NCI-H2196 treated with DMSO at 0.1 percent for 48 hours (cell line): ENCODE measurements at regions not wholly inside any gene's neighbourhood (a gene's known extent, or its start where the extent isn't known, plus 50 kb on each side); places are given as distances from the start of the nearest gene placed in this dataset.
"Not testable (repeated sequence)": the region's sequence is repeated elsewhere in the genome, so short reads cannot be mapped to it uniquely, and the experiment has no call there.

Experiments
- DNase-seq: peaks from one replicate; lab custom pipeline; 2025; ENCODE audit not compliant: unreplicated experiment; lab: John Stamatoyannopoulos, UW

- no peak for DNase-seq
These were observed 804.9 kb upstream of the PRR20A start for GRCh38 chr13:56335775-56336174.

- no peak for DNase-seq
These were observed 802.3 kb upstream of the PRR20A start for GRCh38 chr13:56338421-56338820.

GRCh38 chr13:56347014-56347413, 793.7 kb upstream of the PRR20A start:
- no peak for DNase-seq

- DNase-seq: no peak
These were observed 790.9 kb upstream of the PRR20A start for GRCh38 chr13:56349866-56350265.

- no peak for DNase-seq
These were observed 789.7 kb upstream of the PRR20A start for GRCh38 chr13:56351041-56351440.

GRCh38 chr13:56352361-56352760, 788.4 kb upstream of the PRR20A start:
- DNase-seq: no peak

- no peak for DNase-seq
These were observed 787.8 kb upstream of the PRR20A start for GRCh38 chr13:56352901-56353300.

GRCh38 chr13:56356690-56357089, 784.0 kb upstream of the PRR20A start:
- DNase-seq: no peak

GRCh38 chr13:56378566-56378965, 762.2 kb upstream of the PRR20A start:
- no peak for DNase-seq

GRCh38 chr13:56393549-56393948, 747.2 kb upstream of the PRR20A start:
- DNase-seq: no peak

GRCh38 chr13:56396318-56396717, 744.4 kb upstream of the PRR20A start:
- DNase-seq: no peak

- no peak for DNase-seq
These were observed 739.9 kb upstream of the PRR20A start for GRCh38 chr13:56400774-56401173.

GRCh38 chr13:56412856-56413255, 727.9 kb upstream of the PRR20A start:
- DNase-seq: no peak

- DNase-seq: no peak
These were observed 716.5 kb upstream of the PRR20A start for GRCh38 chr13:56424246-56424645.

GRCh38 chr13:56457535-56458190, 683.1 kb upstream of the PRR20A start:
- DNase-seq: no peak

- no peak for DNase-seq
These were observed 681.4 kb upstream of the PRR20A start for GRCh38 chr13:56459286-56459685.

GRCh38 chr13:56501750-56502149, 639.0 kb upstream of the PRR20A start:
- no peak for DNase-seq

- no peak for DNase-seq
These were observed 629.9 kb upstream of the PRR20A start for GRCh38 chr13:56510836-56511235.

GRCh38 chr13:56512336-56512735, 628.4 kb upstream of the PRR20A start:
- DNase-seq: not testable (repeated sequence)

- DNase-seq: no peak
These were observed 625.3 kb upstream of the PRR20A start for GRCh38 chr13:56515441-56515840.

GRCh38 chr13:56528040-56528790, 612.5 kb upstream of the PRR20A start:
- peak; percentile 40 for DNase-seq

GRCh38 chr13:56530096-56530495, 610.6 kb upstream of the PRR20A start:
- DNase-seq: no peak

GRCh38 chr13:56547921-56548320, 592.8 kb upstream of the PRR20A start:
- DNase-seq: not testable (repeated sequence)
